Neural progenitor cell (in vitro differentiated cells): ENCODE measurements at regions not wholly inside any gene's neighbourhood (a gene's known extent, or its start where the extent isn't known, plus 50 kb on each side); places are given as distances from the start of the nearest gene placed in this dataset.

Source experiments
- CTCF ChIP-seq: fragments of 200-600 bp; sonication (generic); IDR thresholded peaks from 2 replicates; pipeline ENCODE4 v1.5.1; 2017; ENCODE audit warnings: antibody characterized with exemption, mild to moderate bottlenecking
- EZH2 ChIP-seq: fragments of 200-600 bp; sonication (generic); IDR thresholded peaks from 2 replicates; pipeline ENCODE4 v1.6.1; 2017; ENCODE audit warnings: antibody characterized with exemption, mild to moderate bottlenecking, moderate library complexity
- EZH2phosphoT487 ChIP-seq: fragments of 200-600 bp; sonication (generic); IDR thresholded peaks from 2 replicates; pipeline ENCODE4 v1.6.1; 2017; ENCODE audit warnings: antibody characterized with exemption

- no peak for TF ChIP-seq CTCF
- TF ChIP-seq EZH2phosphoT487 = no peak
- no peak for TF ChIP-seq EZH2
These were observed 72.6 kb upstream of the PAK5 start for GRCh38 chr20:9911519-9911918.
